ENCODE measurements at regions not wholly inside any gene's neighbourhood (a gene's known extent, or its start where the extent isn't known, plus 50 kb on each side); places are given as distances from the start of the nearest gene placed in this dataset.
"Not testable (repeated sequence)": the region's sequence is repeated elsewhere in the genome, so short reads cannot be mapped to it uniquely, and the experiment has no call there.

DNA sequence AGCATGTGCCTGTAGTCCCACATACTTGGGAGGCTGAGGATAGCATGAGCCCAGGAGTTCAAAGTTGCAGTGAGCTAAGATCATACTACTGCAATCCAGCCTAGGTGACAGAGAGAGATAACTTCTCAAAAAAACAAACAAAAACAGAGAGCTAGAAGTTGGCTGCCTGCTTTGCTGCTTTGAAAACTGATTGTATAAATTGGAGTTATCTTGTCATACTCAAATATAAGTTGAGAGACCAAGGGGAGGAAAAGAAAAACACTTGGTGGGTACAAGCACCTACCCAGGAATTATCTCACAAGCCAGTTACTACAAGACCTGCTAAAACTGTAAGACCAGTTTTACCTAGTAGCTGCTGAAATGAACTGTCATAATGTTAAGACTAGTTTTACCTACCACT, 112.5 kb upstream of the SKAP2 start:
- H3K36me3 ChIP-seq: no peaks in the 10 kb centered on the region
- TF ChIP-seq POLR2A (IDR thresholded peaks at IDR 0.05) (no peak), CTCF (IDR thresholded peaks at IDR 0.05) (no peak), POLR2AphosphoS5 (IDR thresholded peaks at IDR 0.05; ENCODE audit: insufficient read depth in 1 of 2, low read depth in 1 of 2) (no peak)
- no peaks in the 10 kb centered on the region for H3K9me3 ChIP-seq
- DNase-seq (ENCODE audit: extremely low spot score in 2 of 2): no peak
- no peak overlapping the region for H3K4me3 ChIP-seq
- H3K4me1 ChIP-seq: no peaks in the 10 kb centered on the region
- intact Hi-C loops (cut with DNase I): no loop called here
- no peaks in the 10 kb centered on the region for H3K27me3 ChIP-seq
- H3K27ac ChIP-seq: no peak overlapping the region

- H3K4me1 ChIP-seq; intact Hi-C loops (cut with DNase I); H3K27ac ChIP-seq; H3K36me3 ChIP-seq; DNase-seq (ENCODE audit: extremely low spot score in 2 of 2); H3K4me3 ChIP-seq; H3K9me3 ChIP-seq; H3K27me3 ChIP-seq: not testable (repeated sequence)
Measured at GRCh38 chr7:26971924-26972323, 107.5 kb upstream of the SKAP2 start.

DNA sequence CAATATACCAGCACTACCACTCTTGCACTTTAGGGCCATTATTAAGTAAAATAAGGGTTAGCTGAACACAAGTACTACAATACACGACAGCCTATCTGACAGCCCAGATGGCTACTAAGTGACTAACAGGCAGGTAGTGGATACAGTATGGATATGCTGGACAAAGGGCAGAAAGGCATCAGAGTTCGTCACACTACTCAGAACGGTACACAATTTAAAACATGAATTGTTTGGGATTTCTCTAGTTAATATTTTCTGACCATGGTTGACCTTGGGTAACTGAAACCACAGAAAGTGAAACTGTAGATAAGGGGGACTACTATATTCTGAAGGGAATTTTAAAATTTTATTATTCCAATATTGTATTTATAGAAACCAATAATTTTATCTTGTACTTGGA, 101.3 kb upstream of the SKAP2 start:
- TF ChIP-seq CTCF (IDR thresholded peaks at IDR 0.05): no peak
- no peak for TF ChIP-seq POLR2AphosphoS5 (IDR thresholded peaks at IDR 0.05; ENCODE audit: insufficient read depth in 1 of 2, low read depth in 1 of 2)
- TF ChIP-seq POLR2A (IDR thresholded peaks at IDR 0.05): no peak
- intact Hi-C loops (cut with DNase I): no loop called here
- no peak for DNase-seq (ENCODE audit: extremely low spot score in 2 of 2)
- Histone ChIP-seq H3K27ac (no peak overlapping the region), H3K4me1 (no peaks in the 10 kb centered on the region), H3K36me3 (no peaks in the 10 kb centered on the region), H3K27me3 (no peaks in the 10 kb centered on the region), H3K4me3 (no peak overlapping the region), H3K9me3 (no peaks in the 10 kb centered on the region)

DNA sequence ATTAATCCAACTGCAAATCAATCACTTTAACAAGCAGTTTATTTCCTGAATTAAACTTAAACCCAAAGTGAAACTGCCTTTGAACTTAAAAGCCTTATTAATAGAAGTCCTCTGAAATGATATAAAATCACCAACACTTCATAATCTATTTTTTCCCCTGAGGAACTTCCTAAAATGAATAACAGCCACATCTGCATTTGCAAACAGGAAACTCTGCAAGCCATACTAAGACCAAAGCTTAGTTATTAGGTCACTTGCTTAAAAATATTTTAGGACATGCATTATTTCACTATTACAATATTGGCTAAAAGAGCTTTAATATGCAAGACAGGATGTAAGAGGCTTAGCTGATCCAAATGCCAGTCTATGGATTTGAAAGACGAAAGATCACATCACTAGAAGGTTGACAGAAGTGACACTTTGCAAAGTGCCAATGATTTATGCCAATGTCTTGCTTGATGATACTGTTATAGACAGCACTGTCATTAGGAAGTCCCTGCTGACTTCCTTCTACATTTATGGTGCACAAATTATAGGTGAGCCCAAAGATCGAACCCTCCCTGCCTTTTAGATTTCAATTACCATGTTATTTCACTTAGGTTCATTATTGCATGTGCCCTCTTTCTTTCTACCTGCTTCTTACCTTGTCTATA, 99.9 kb upstream of the SKAP2 start:
- Histone ChIP-seq H3K27ac (no peak overlapping the region), H3K9me3 (no peaks in the 10 kb centered on the region), H3K27me3 (no peaks in the 10 kb centered on the region), H3K36me3 (no peaks in the 10 kb centered on the region), H3K4me1 (no peaks in the 10 kb centered on the region), H3K4me3 (no peak overlapping the region)
- no peak for DNase-seq (ENCODE audit: extremely low spot score in 2 of 2)
- TF ChIP-seq POLR2AphosphoS5 (IDR thresholded peaks at IDR 0.05; ENCODE audit: insufficient read depth in 1 of 2, low read depth in 1 of 2): no peak
- no peak for TF ChIP-seq CTCF (IDR thresholded peaks at IDR 0.05)
- TF ChIP-seq POLR2A (IDR thresholded peaks at IDR 0.05): no peak
- intact Hi-C loops (cut with DNase I): no loop called here

DNA sequence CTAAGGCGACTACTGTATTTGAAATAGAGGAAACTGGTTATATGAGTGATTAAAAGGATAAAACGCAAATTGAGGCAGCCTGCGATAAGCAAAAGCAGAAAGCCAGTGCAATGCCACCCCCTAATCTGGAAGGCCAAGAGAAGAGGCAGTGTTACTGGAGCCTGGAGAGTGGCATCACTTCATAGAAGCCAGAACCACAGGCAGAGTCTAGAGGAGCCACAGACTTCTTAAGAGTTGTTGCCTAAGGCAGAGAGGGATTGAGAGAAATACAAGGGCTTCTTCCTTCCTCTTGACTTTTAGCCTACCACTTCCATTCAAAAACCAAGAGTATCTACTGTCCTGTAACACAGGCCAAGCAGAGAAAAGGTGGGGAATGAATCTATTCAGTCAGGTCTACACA, 94.9 kb upstream of the SKAP2 start:
- no peaks in the 10 kb centered on the region for H3K36me3 ChIP-seq
- DNase-seq (ENCODE audit: extremely low spot score in 2 of 2): no peak
- no peaks in the 10 kb centered on the region for H3K9me3 ChIP-seq
- intact Hi-C loops (cut with DNase I): no loop called here
- no peak overlapping the region for H3K4me3 ChIP-seq
- H3K27ac ChIP-seq: no peak overlapping the region
- H3K27me3 ChIP-seq: no peaks in the 10 kb centered on the region
- H3K4me1 ChIP-seq: no peaks in the 10 kb centered on the region
- TF ChIP-seq POLR2A (IDR thresholded peaks at IDR 0.05) (no peak), POLR2AphosphoS5 (IDR thresholded peaks at IDR 0.05; ENCODE audit: insufficient read depth in 1 of 2, low read depth in 1 of 2) (no peak), CTCF (IDR thresholded peaks at IDR 0.05) (no peak)
